Erythroblast (primary cell): ENCODE measurements at regions not wholly inside any gene's neighbourhood (a gene's known extent, or its start where the extent isn't known, plus 50 kb on each side); places are given as distances from the start of the nearest gene placed in this dataset.

Source experiments
- GATA1 ChIP-seq: IDR thresholded peaks from 2 replicates; pipeline ENCODE4 v1.6.1; 2011; ENCODE audit warnings: low read depth, mild to moderate bottlenecking, control low read depth, low read length, moderate library complexity
- POLR2A ChIP-seq: IDR thresholded peaks from 2 replicates; pipeline ENCODE4 v1.6.1; 2011; ENCODE audit warnings: mild to moderate bottlenecking, low read length

GRCh38 chrX:124986284-124986683 lies 333.4 kb upstream of the TEX13C start:
- TF ChIP-seq POLR2A = no peak
- TF ChIP-seq GATA1 = no peak
